ENCODE measurements at regions not wholly inside any gene's neighbourhood (a gene's known extent, or its start where the extent isn't known, plus 50 kb on each side); places are given as distances from the start of the nearest gene placed in this dataset.

GRCh38 chr11:24391167-24391566 lies 105.7 kb upstream of the LUZP2 start:
- in situ Hi-C loops (cut with HindIII; ENCODE audit: low sequenced_read_pairs), result no loop called here
- H3K4me3 ChIP-seq (ENCODE audit: low read depth, low read length), result no peak overlapping the region
- no peak for TF ChIP-seq CTCF (IDR thresholded peaks at IDR 0.05; ENCODE audit: low read depth, low read length)
- peak; percentile 25 for DNase-seq (ENCODE audit: low read depth, low spot score)

- TF ChIP-seq CTCF (IDR thresholded peaks at IDR 0.05; ENCODE audit: low read depth, low read length), result no peak
- in situ Hi-C loops (cut with HindIII; ENCODE audit: low sequenced_read_pairs), result no loop called here
- DNase-seq (ENCODE audit: low read depth, low spot score), result no peak
- H3K4me3 ChIP-seq (ENCODE audit: low read depth, low read length), result no peak overlapping the region
Observed at GRCh38 chr11:24400059-24400665, 96.7 kb upstream of the LUZP2 start.

- in situ Hi-C loops (cut with HindIII; ENCODE audit: low sequenced_read_pairs), result no loop called here
Observed at GRCh38 chr11:24406389-24406788, 90.5 kb upstream of the LUZP2 start.

GRCh38 chr11:24406980-24407379 lies 89.9 kb upstream of the LUZP2 start:
- in situ Hi-C loops (cut with HindIII; ENCODE audit: low sequenced_read_pairs), result no loop called here
- no peak overlapping the region for H3K4me3 ChIP-seq (ENCODE audit: low read depth, low read length)
- no peak for TF ChIP-seq CTCF (IDR thresholded peaks at IDR 0.05; ENCODE audit: low read depth, low read length)
- no peak for DNase-seq (ENCODE audit: low read depth, low spot score)

More at GRCh38 chr11:24406389-24406788, 90.5 kb upstream of the LUZP2 start:
- no peak overlapping the region for H3K4me3 ChIP-seq (ENCODE audit: low read depth, low read length)
- no peak for DNase-seq (ENCODE audit: low read depth, low spot score)
- no peak for TF ChIP-seq CTCF (IDR thresholded peaks at IDR 0.05; ENCODE audit: low read depth, low read length)

- in situ Hi-C loops (cut with HindIII; ENCODE audit: low sequenced_read_pairs), result no loop called here
- TF ChIP-seq CTCF (IDR thresholded peaks at IDR 0.05; ENCODE audit: low read depth, low read length), result no peak
- H3K4me3 ChIP-seq (ENCODE audit: low read depth, low read length), result no peak overlapping the region
- DNase-seq (ENCODE audit: low read depth, low spot score), result no peak
Observed at GRCh38 chr11:24407733-24408132, 89.1 kb upstream of the LUZP2 start.

- H3K4me3 ChIP-seq (ENCODE audit: low read depth, low read length), result no peak overlapping the region
- DNase-seq (ENCODE audit: low read depth, low spot score), result no peak
- no peak for TF ChIP-seq CTCF (IDR thresholded peaks at IDR 0.05; ENCODE audit: low read depth, low read length)
- in situ Hi-C loops (cut with HindIII; ENCODE audit: low sequenced_read_pairs), result no loop called here
Observed at GRCh38 chr11:24408202-24408601, 88.7 kb upstream of the LUZP2 start.
